ENCODE measurements at regions not wholly inside any gene's neighbourhood (a gene's known extent, or its start where the extent isn't known, plus 50 kb on each side); places are given as distances from the start of the nearest gene placed in this dataset.

GRCh38 chr2:22329211-22330154, 1055.5 kb upstream of the KLHL29 start:
- no peak for DNase-seq (ENCODE audit: low read depth, low spot score)

GRCh38 chr2:22336414-22336813, 1048.6 kb upstream of the KLHL29 start:
- no peak for DNase-seq (ENCODE audit: low read depth, low spot score)

- no peak for DNase-seq (ENCODE audit: low read depth, low spot score)
These were observed 1044.3 kb upstream of the KLHL29 start for GRCh38 chr2:22340716-22341115.

GRCh38 chr2:22347306-22347705, 1037.7 kb upstream of the KLHL29 start:
- DNase-seq (ENCODE audit: low read depth, low spot score) = no peak

GRCh38 chr2:22350621-22351020, 1034.4 kb upstream of the KLHL29 start:
- DNase-seq (ENCODE audit: low read depth, low spot score) = no peak

GRCh38 chr2:22355816-22356433, 1029.1 kb upstream of the KLHL29 start:
- peak; percentile 2 for DNase-seq (ENCODE audit: low read depth, low spot score)

- no peak for DNase-seq (ENCODE audit: low read depth, low spot score)
These were observed 1025.8 kb upstream of the KLHL29 start for GRCh38 chr2:22359071-22359672.

- no peak for DNase-seq (ENCODE audit: low read depth, low spot score)
These were observed 1024.1 kb upstream of the KLHL29 start for GRCh38 chr2:22360735-22361374.

GRCh38 chr2:22361571-22361970, 1023.4 kb upstream of the KLHL29 start:
- no peak for DNase-seq (ENCODE audit: low read depth, low spot score)

- no peak for DNase-seq (ENCODE audit: low read depth, low spot score)
These were observed 1009.9 kb upstream of the KLHL29 start for GRCh38 chr2:22375096-22375495.

GRCh38 chr2:22377268-22377667, 1007.7 kb upstream of the KLHL29 start:
- no peak for DNase-seq (ENCODE audit: low read depth, low spot score)

- DNase-seq (ENCODE audit: low read depth, low spot score) = no peak
These were observed 1002.4 kb upstream of the KLHL29 start for GRCh38 chr2:22382479-22383169.

GRCh38 chr2:22397847-22398246, 987.1 kb upstream of the KLHL29 start:
- DNase-seq (ENCODE audit: low read depth, low spot score) = no peak

- DNase-seq (ENCODE audit: low read depth, low spot score) = no peak
These were observed 981.2 kb upstream of the KLHL29 start for GRCh38 chr2:22403748-22404147.

- DNase-seq (ENCODE audit: low read depth, low spot score) = no peak
These were observed 978.4 kb upstream of the KLHL29 start for GRCh38 chr2:22406625-22407024.

GRCh38 chr2:22420076-22420475, 964.9 kb upstream of the KLHL29 start:
- no peak for DNase-seq (ENCODE audit: low read depth, low spot score)

GRCh38 chr2:22442051-22442450, 942.9 kb upstream of the KLHL29 start:
- no peak for DNase-seq (ENCODE audit: low read depth, low spot score)

GRCh38 chr2:22444281-22444680, 940.7 kb upstream of the KLHL29 start:
- DNase-seq (ENCODE audit: low read depth, low spot score) = no peak

- no peak for DNase-seq (ENCODE audit: low read depth, low spot score)
These were observed 935.3 kb upstream of the KLHL29 start for GRCh38 chr2:22449696-22450095.

- no peak for DNase-seq (ENCODE audit: low read depth, low spot score)
These were observed 934.1 kb upstream of the KLHL29 start for GRCh38 chr2:22450831-22451230.

- DNase-seq (ENCODE audit: low read depth, low spot score) = no peak
These were observed 930.0 kb upstream of the KLHL29 start for GRCh38 chr2:22454826-22455485.
